H9 (cell line): ENCODE measurements at regions not wholly inside any gene's neighbourhood (a gene's known extent, or its start where the extent isn't known, plus 50 kb on each side); places are given as distances from the start of the nearest gene placed in this dataset.

Source experiments
- DNase-seq: peaks from one replicate; pipeline ENCODE4 v3.0.0-alpha.2; 2017
- H2AFZ ChIP-seq: one replicate; pipeline ENCODE4 v1.6.1; 2013; ENCODE audit warnings: mild to moderate bottlenecking, low read length, control low read depth, moderate library complexity
- H2AK5ac ChIP-seq: 2 replicates; pipeline ENCODE4 v1.6.1; 2013; ENCODE audit warnings: low read length, control low read depth, mixed read lengths; ENCODE audit not compliant: insufficient read length
- H2BK120ac ChIP-seq: one replicate; pipeline ENCODE4 v1.6.1; 2013; ENCODE audit warnings: low read depth, mild to moderate bottlenecking, low read length, control low read depth, inconsistent platforms; ENCODE audit not compliant: poor library complexity, severe bottlenecking
- H2BK12ac ChIP-seq: 2 replicates; pipeline ENCODE4 v1.6.1; 2013; ENCODE audit warnings: low read length, control low read depth, mixed read lengths, low read depth; ENCODE audit not compliant: insufficient read length
- H2BK15ac ChIP-seq: 2 replicates; pipeline ENCODE4 v1.6.1; 2013; ENCODE audit warnings: low read depth, low read length, control low read depth
- H2BK20ac ChIP-seq: one replicate; pipeline ENCODE4 v1.6.1; 2013; ENCODE audit warnings: low read depth, mild to moderate bottlenecking, low read length, control low read depth, inconsistent platforms; ENCODE audit not compliant: poor library complexity, severe bottlenecking
- H2BK5ac ChIP-seq: 2 replicates; pipeline ENCODE4 v1.6.1; 2013; ENCODE audit warnings: low read length, control low read depth, mixed read lengths; ENCODE audit not compliant: insufficient read length
- H3K14ac ChIP-seq: 2 replicates; pipeline ENCODE4 v1.6.1; 2013; ENCODE audit warnings: low read length, control low read depth; ENCODE audit not compliant: insufficient read depth
- H3K18ac ChIP-seq: 2 replicates; pipeline ENCODE4 v1.6.1; 2013; ENCODE audit warnings: low read depth, mild to moderate bottlenecking, mixed read lengths, low read length, control low read depth; ENCODE audit not compliant: insufficient read length
- H3K23ac ChIP-seq: 2 replicates; pipeline ENCODE4 v1.6.1; 2013; ENCODE audit warnings: low read length, control low read depth, mixed read lengths, low read depth; ENCODE audit not compliant: insufficient read length
- H3K23me2 ChIP-seq: 2 replicates; pipeline ENCODE4 v1.6.1; 2013; ENCODE audit warnings: low read depth, mild to moderate bottlenecking, mixed read lengths, low read length, control low read depth; ENCODE audit not compliant: insufficient read length, poor library complexity, severe bottlenecking
- H3K27ac ChIP-seq: 2 replicates; pipeline ENCODE4 v1.5.1; 2013; ENCODE audit warnings: low read length, control low read depth, mixed read lengths, low read depth; ENCODE audit not compliant: insufficient read length
- H3K27me3 ChIP-seq: 2 replicates; pipeline ENCODE4 v1.6.1; 2013; ENCODE audit warnings: low read length, control low read depth, inconsistent platforms; ENCODE audit not compliant: insufficient read depth
- H3K4ac ChIP-seq: 2 replicates; pipeline ENCODE4 v1.6.1; 2013; ENCODE audit warnings: low read depth, mild to moderate bottlenecking, control low read depth, inconsistent platforms, low read length, moderate library complexity
- H3K4me1 ChIP-seq: 2 replicates; pipeline ENCODE4 v1.6.1; 2013; ENCODE audit warnings: low read length, control low read depth, inconsistent platforms; ENCODE audit not compliant: insufficient read depth
- H3K4me2 ChIP-seq: 2 replicates; pipeline ENCODE4 v1.6.1; 2013; ENCODE audit warnings: low read length, control low read depth, mixed read lengths; ENCODE audit not compliant: insufficient read length, insufficient read depth
- H3K56ac ChIP-seq: 2 replicates; pipeline ENCODE4 v1.6.1; 2013; ENCODE audit warnings: low read depth, mild to moderate bottlenecking, mixed read lengths, low read length, control low read depth; ENCODE audit not compliant: insufficient read length
- H3K79me1 ChIP-seq: 2 replicates; pipeline ENCODE4 v1.6.1; 2013; ENCODE audit warnings: low read depth, mild to moderate bottlenecking, moderate library complexity, low read length, control low read depth, inconsistent platforms; ENCODE audit not compliant: insufficient read depth, poor library complexity, severe bottlenecking
- H3K79me2 ChIP-seq: 2 replicates; pipeline ENCODE4 v1.6.1; 2013; ENCODE audit warnings: low read length, control low read depth, inconsistent platforms; ENCODE audit not compliant: insufficient read depth
- H3K9ac ChIP-seq: 2 replicates; pipeline ENCODE4 v1.6.1; 2013; ENCODE audit warnings: low read length, control low read depth, mixed read lengths; ENCODE audit not compliant: insufficient read length; ENCODE audit errors: extremely low read depth
- H3K9me3 ChIP-seq: one replicate; pipeline ENCODE4 v1.6.1; 2013; ENCODE audit warnings: low read depth, low read length, inconsistent platforms; ENCODE audit not compliant: control insufficient read depth
- H3T11ph ChIP-seq: one replicate; pipeline ENCODE4 v1.6.1; 2013; ENCODE audit warnings: mild to moderate bottlenecking, low read length, control low read depth, inconsistent platforms
- H4K20me1 ChIP-seq: one replicate; pipeline ENCODE4 v1.6.1; 2013; ENCODE audit not compliant: control insufficient read depth, insufficient read length, insufficient read depth
- H4K5ac ChIP-seq: 2 replicates; pipeline ENCODE4 v1.6.1; 2013; ENCODE audit warnings: low read depth, mild to moderate bottlenecking, mixed read lengths, low read length, control low read depth; ENCODE audit not compliant: insufficient read length
- H4K8ac ChIP-seq: replicated peaks from 2 replicates; pipeline ENCODE4 v1.6.1; 2013; ENCODE audit warnings: low read length, control low read depth, mixed read lengths, low read depth; ENCODE audit not compliant: insufficient read length
- H4K91ac ChIP-seq: 2 replicates; pipeline ENCODE4 v1.6.1; 2013; ENCODE audit warnings: low read depth, mild to moderate bottlenecking, moderate library complexity, mixed read lengths, low read length, control low read depth; ENCODE audit not compliant: insufficient read length
- H3K27ac Mint-ChIP-seq, 3 experiments: 2 replicates in 2 of 3; 3 replicates in 1 of 3; pipeline ENCODE4 v1.8.0; 2020 to 2021; ENCODE audit warnings: mixed read lengths in 3 of 3, mild to moderate bottlenecking in 1 of 3, moderate library complexity in 1 of 3
- H3K27me3 Mint-ChIP-seq: 2 replicates; pipeline ENCODE4 v1.8.0; 2021; ENCODE audit warnings: low read depth, mild to moderate bottlenecking, moderate library complexity, mixed read lengths
- H3K36me3 Mint-ChIP-seq, 3 experiments: 2 replicates in 2 of 3; 3 replicates in 1 of 3; pipeline ENCODE4 v1.8.0; 2020 to 2021; ENCODE audit warnings: low read depth in 3 of 3, mixed read lengths in 3 of 3; ENCODE audit not compliant: insufficient read depth in 1 of 3
- H3K4me1 Mint-ChIP-seq, 2 experiments: 2 replicates each; pipeline ENCODE4 v1.8.0; 2020; ENCODE audit warnings: mixed read lengths in 2 of 2
- H3K4me3 Mint-ChIP-seq, 2 experiments: 2 replicates in 1 of 2; 3 replicates in 1 of 2; pipeline ENCODE4 v1.8.0; 2020 to 2021; ENCODE audit warnings: mild to moderate bottlenecking in 2 of 2, mixed read lengths in 2 of 2, moderate library complexity in 1 of 2
- H3K9me3 Mint-ChIP-seq, 2 experiments: 2 replicates in 1 of 2; 3 replicates in 1 of 2; pipeline ENCODE4 v1.8.0; 2020; ENCODE audit warnings: mild to moderate bottlenecking in 2 of 2, mixed read lengths in 2 of 2, moderate library complexity in 1 of 2
- CTCF ChIP-seq: fragments of 200-600 bp; sonication (generic); conservative IDR thresholded peaks from 3 replicates; pipeline ENCODE4 v1.8.0; 2021; ENCODE audit warnings: antibody characterized with exemption, mild to moderate bottlenecking
- WGBS: extraction: QIAGEN DNeasy Blood & Tissue Kit; methylation state at CpG from one replicate; pipeline ENCODE4 v1.1.7; 2013; ENCODE audit warnings: missing lambda C conversion rate, low lambda C conversion rate, mixed read lengths; ENCODE audit not compliant: insufficient read length; ENCODE audit errors: extremely low coverage; 5-methylcytosine and 5-hydroxymethylcytosine counted together

- Histone ChIP-seq H4K8ac (no peak overlapping the region), H3K27ac (no peak overlapping the region), H4K91ac (no peak overlapping the region), H3K14ac (no peak overlapping the region; the same call in 1 of the 2 replicates), H4K20me1 (no peaks in the 10 kb centered on the region), H2BK12ac (no peak overlapping the region), H3K18ac (no peak overlapping the region), H3K9me3 (peaks cover 11% of the 10 kb centered on the region), H3K4me1 (no peaks in the 10 kb centered on the region), H3K4ac (no peak overlapping the region), H3K23me2 (no peaks in the 10 kb centered on the region), H4K5ac (no peak overlapping the region), H2BK120ac (no peak overlapping the region), H3K56ac (no peak overlapping the region), H2BK5ac (no peak overlapping the region), H2BK15ac (no peak overlapping the region), H2AK5ac (no peak overlapping the region), H3K23ac (no peak overlapping the region), H3K79me1 (no peaks in the 10 kb centered on the region), H3K79me2 (no peaks in the 10 kb centered on the region), H2AFZ (no peak overlapping the region), H3T11ph (no peak overlapping the region), H3K27me3 (no peaks in the 10 kb centered on the region), H2BK20ac (no peak overlapping the region), H3K9ac (no peak overlapping the region), H3K4me2 (no peak overlapping the region)
- TF ChIP-seq CTCF, result no peak
- WGBS, result no CpG with 5 or more reads among the region's 4 CpGs
- Mint-ChIP-seq H3K4me1 (no peaks in the 10 kb centered on the region), H3K27me3 (no peaks in the 10 kb centered on the region), H3K4me3 (no peak overlapping the region), H3K27ac (no peak overlapping the region), H3K36me3 (no peaks in the 10 kb centered on the region; a peak in 2 of 7 replicates), H3K9me3 (peaks cover 9 to 40% of the 10 kb centered on the region in 2 experiments; a peak in 4 of 5 replicates)
- no peak for DNase-seq
Measured at GRCh38 chrX:33605997-33606396, 394.6 kb upstream of the DMD start.
